ENCODE measurements at regions not wholly inside any gene's neighbourhood (a gene's known extent, or its start where the extent isn't known, plus 50 kb on each side); places are given as distances from the start of the nearest gene placed in this dataset.

DNA sequence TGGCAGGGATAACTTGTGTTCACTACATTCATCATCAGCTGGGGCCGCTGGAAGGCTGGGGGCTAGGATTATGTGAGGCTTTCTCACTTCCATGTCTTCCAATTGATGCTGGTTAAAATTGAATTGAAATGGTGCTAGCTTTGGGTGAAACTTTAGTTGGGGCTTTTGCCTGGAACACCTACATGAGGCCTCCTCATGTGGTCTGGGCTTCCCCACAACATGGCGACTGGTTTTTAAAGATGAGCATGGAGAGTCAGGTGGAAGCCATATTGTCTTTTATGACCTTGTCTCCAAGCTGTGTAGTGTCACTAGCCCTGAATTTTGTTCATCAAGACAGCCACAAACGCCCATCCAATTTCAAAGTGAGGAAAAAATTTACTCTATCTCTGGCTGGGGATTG lies 1033.9 kb downstream of the TYW1 start:
- Mint-ChIP-seq H3K27ac (no peak overlapping the region), H3K27me3 (no peaks in the 10 kb centered on the region), H3K9me3 (peaks cover 15 to 16% of the 10 kb centered on the region in 2 donors), H3K36me3 (ENCODE audit: insufficient read depth) (no peaks in the 10 kb centered on the region), H3K4me1 (ENCODE audit: low read depth in 2 of 2) (no peaks in the 10 kb centered on the region), H3K4me3 (no peak overlapping the region)
- DNase-seq (no peak), ATAC-seq (replicated peaks) (no peak)

DNA sequence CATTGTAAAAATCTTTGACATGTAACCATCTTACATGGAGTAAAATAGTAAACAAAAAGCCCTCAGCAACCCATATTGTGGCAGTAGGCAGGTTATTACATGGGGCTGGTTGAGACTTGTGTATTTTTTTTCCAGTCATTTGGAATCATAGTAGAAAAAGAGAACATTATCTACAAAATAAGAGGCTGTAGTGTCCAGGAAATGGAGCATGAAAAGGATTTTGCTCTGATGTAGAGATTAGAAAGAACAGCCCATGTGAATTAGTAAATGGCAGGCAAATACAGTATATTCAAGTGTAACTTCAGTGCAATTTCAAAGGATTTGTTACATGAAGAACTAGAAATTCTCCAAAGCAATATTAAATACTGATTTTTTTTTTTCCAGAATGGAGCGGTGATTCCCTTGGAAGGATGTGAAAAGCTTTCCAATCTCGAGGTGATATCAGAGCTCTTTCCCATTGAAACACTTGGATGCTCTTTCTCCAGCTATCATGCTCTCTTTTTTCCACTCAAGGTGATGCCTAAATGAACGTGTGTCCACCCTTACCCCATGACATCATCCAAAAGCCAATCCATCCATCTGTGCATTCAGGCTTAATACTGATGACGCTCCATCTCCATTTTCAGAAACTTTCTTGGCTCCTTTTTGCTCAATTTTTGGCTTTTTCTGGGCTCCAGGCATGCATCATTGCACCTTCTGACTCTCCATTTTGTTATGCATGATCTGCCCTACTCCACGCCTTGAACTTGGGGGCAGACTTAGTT lies 1034.7 kb downstream of the TYW1 start:
- Mint-ChIP-seq H3K4me3 (no peak overlapping the region), H3K9me3 (peaks cover 15 to 16% of the 10 kb centered on the region in 2 donors), H3K36me3 (ENCODE audit: insufficient read depth) (no peaks in the 10 kb centered on the region), H3K27ac (no peak overlapping the region), H3K4me1 (ENCODE audit: low read depth in 2 of 2) (no peaks in the 10 kb centered on the region), H3K27me3 (no peaks in the 10 kb centered on the region)
- no peak for DNase-seq
- ATAC-seq (replicated peaks) = no peak

DNA sequence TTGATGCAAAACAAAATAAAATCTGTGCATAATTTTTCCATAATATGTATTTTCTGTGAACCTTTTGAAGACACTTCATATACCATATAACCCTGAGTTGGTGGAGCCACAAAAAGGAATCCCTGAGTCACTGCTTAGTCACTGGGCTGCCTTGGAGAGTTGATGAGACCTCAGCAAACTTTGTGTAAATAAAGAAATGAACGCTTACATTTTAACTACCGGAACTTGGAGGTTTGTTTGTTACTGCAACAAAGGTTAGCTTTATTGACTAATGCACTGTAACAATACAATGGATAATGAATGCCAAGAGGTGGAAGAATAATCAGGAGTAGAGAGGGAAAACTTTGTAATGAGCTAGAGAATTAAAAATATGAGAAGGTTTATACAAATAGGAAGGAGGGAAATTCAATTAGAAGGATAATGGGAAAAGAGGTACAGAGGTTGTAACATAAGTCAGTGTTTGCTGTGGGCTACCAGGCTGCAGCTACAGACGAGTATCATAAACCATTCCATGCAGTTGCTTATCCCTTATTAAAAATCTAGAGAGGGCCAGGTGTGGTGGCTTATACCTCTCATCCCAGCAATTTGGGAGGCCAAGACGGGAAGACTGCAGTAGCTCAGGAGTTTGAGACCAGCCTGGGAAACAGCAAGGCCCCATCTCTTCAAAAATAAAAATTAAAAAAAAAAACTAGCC lies 1042.1 kb downstream of the TYW1 start:
- Mint-ChIP-seq H3K4me1 (ENCODE audit: low read depth in 2 of 2) (no peaks in the 10 kb centered on the region), H3K9me3 (peaks cover 8 to 10% of the 10 kb centered on the region in 2 donors), H3K36me3 (ENCODE audit: insufficient read depth) (no peaks in the 10 kb centered on the region), H3K27ac (no peak overlapping the region), H3K4me3 (no peak overlapping the region), H3K27me3 (no peaks in the 10 kb centered on the region)
- DNase-seq (no peak), ATAC-seq (replicated peaks) (no peak)

DNA sequence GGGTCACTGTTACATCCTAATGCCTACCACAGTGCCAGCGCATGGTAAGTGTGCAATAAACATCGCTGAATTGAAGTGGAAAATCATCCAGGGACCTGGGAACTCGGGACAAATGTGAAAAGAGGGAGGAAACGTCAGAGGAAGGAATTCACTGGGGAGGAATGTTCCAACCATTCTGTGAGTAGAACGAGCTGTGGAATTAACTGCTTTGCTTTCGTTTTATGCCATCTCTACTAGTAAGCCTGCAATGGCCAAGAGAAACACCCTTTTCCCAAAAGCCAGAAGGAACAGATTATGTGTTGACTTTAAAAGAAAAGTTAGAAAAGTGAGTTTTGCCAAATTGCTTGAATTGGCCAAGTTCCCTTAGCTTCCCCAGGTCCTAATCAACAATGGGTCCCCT lies 1044.9 kb downstream of the TYW1 start:
- H3K4me3 Mint-ChIP-seq = no peak overlapping the region
- H3K4me1 Mint-ChIP-seq (ENCODE audit: low read depth in 2 of 2) = no peaks in the 10 kb centered on the region
- no peaks in the 10 kb centered on the region for H3K27me3 Mint-ChIP-seq
- H3K9me3 Mint-ChIP-seq = peaks cover 0 to 3% of the 10 kb centered on the region in 2 donors
- ATAC-seq (replicated peaks) = no peak
- no peak overlapping the region for H3K27ac Mint-ChIP-seq
- no peaks in the 10 kb centered on the region for H3K36me3 Mint-ChIP-seq (ENCODE audit: insufficient read depth)
- DNase-seq = no peak

DNA sequence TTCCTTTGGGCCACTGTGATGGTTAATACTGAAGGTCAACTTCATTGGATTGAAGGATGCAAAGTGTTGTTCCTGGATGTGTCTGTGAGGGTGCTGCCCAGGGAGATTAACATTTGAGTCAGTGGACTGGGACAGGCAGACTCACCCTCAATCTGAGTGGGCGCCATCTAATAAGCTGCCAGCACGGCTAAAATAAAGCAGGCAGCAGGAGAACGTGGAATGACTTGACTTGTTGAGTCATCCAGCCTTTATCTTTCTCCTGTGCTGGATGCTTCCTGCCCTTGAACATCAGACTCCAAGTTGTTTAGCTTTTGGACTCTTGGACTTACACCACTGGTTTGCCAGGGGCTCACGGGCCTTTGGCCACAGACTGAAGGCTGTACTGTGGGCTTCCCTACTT lies 1046.9 kb downstream of the TYW1 start:
- H3K27ac Mint-ChIP-seq = no peak overlapping the region
- no peaks in the 10 kb centered on the region for H3K27me3 Mint-ChIP-seq
- H3K36me3 Mint-ChIP-seq (ENCODE audit: insufficient read depth) = no peaks in the 10 kb centered on the region
- ATAC-seq (replicated peaks) = no peak
- no peak for DNase-seq
- H3K4me1 Mint-ChIP-seq (ENCODE audit: low read depth in 2 of 2) = no peaks in the 10 kb centered on the region
- H3K9me3 Mint-ChIP-seq = peaks cover 0 to 3% of the 10 kb centered on the region in 2 donors
- H3K4me3 Mint-ChIP-seq = no peak overlapping the region

DNA sequence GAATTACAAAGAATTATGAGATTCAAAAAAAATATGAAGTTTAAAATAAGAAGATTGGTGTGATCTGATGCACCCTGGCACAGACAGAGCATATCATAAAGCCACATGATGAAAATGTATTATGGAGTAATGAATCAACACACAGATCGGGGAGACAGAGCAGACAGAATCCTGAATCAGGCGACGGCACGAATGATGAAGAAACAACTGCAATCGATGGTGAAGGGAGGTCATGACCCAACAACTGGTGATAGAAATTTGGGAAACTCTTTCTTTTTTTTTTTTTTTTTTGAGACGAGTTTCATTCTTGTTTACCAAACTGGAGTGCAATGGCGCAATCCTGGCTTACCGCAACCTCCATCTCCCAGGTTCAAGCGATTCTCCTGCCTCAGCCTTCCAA lies 1054.0 kb downstream of the TYW1 start:
- H3K4me1 Mint-ChIP-seq (ENCODE audit: low read depth in 2 of 2) = no peaks in the 10 kb centered on the region
- H3K4me3 Mint-ChIP-seq = no peak overlapping the region
- H3K27ac Mint-ChIP-seq = no peak overlapping the region
- DNase-seq = no peak
- ATAC-seq (replicated peaks) = no peak
- H3K9me3 Mint-ChIP-seq = no peaks in the 10 kb centered on the region
- no peaks in the 10 kb centered on the region for H3K36me3 Mint-ChIP-seq (ENCODE audit: insufficient read depth)
- H3K27me3 Mint-ChIP-seq = no peaks in the 10 kb centered on the region

DNA sequence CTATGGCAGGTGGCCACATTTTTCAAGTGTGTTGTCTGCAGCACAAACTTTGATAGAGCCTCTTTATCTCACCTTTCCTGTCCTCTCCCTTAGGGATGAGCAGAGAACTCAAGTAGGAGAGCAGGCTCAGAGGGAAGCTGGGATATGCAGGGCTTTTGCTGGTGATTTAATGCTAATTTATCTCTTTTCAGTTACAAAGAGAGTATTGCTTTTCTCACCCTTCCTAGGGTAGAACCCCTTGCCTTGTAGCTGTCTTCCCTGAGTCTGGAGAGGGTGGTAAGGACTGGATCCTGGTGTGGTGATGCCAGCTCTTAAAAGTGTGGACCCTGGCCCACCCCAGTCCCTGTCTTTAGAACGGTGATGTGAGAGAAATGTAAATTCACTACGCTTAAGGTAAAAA lies 1061.4 kb downstream of the TYW1 start:
- ATAC-seq (replicated peaks) = no peak

DNA sequence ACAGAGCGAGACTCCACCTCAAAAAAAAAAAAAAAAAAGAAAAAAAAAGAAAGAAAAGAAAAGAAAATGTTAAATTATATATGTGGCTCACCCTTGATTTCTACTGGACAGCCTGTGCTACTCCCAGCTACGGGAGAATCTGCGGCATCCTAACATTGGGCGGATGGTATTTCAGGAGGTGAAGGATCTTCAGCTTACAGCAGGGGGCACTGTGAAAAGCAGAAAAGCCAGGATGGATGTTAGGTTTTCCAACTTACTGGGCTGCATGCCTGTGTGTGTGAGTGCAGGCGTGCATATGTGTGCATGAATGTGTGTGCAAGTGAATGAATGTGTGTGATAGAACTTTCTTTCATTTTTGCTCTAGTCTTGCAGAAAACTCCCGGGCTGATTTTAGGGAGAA lies 1066.5 kb downstream of the TYW1 start:
- Mint-ChIP-seq H3K27me3 (no peaks in the 10 kb centered on the region), H3K4me1 (ENCODE audit: low read depth in 2 of 2) (no peaks in the 10 kb centered on the region), H3K9me3 (peaks cover 7 to 8% of the 10 kb centered on the region in 2 donors), H3K36me3 (ENCODE audit: insufficient read depth) (peaks cover 10% of the 10 kb centered on the region), H3K4me3 (no peak overlapping the region), H3K27ac (no peak overlapping the region)
- DNase-seq = no peak
- no peak for ATAC-seq (replicated peaks)

More for the DNA sequence above, 1061.4 kb downstream of the TYW1 start:
- Mint-ChIP-seq H3K4me1 (ENCODE audit: low read depth in 2 of 2) (no peaks in the 10 kb centered on the region), H3K36me3 (ENCODE audit: insufficient read depth) (peaks cover 10% of the 10 kb centered on the region), H3K9me3 (peaks cover 5 to 8% of the 10 kb centered on the region in 2 donors), H3K4me3 (no peak overlapping the region), H3K27me3 (no peaks in the 10 kb centered on the region), H3K27ac (no peak overlapping the region)
- no peak for DNase-seq

DNA sequence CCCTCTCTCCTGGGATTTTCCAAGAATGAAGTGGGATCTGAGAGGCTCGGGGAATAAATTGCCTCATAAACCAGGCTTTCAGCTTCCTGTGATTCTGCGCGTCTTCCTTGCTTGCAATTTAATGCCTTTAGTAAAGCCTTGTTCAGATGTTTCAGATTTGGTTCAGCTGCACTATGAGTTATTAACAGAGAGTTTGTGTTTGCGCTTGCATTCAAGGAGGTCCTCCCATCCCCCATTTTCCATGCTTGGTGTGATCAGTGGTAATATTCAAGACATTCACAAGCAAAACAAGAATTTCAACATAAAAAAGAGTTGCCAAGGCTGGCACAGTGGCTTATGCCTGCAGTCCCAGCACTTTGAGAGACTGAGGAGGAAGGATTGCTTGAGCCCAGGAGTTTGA lies 1068.9 kb downstream of the TYW1 start:
- DNase-seq = no peak
- H3K27ac Mint-ChIP-seq = no peak overlapping the region
- ATAC-seq (replicated peaks) = no peak
- no peaks in the 10 kb centered on the region for H3K27me3 Mint-ChIP-seq
- no peaks in the 10 kb centered on the region for H3K36me3 Mint-ChIP-seq (ENCODE audit: insufficient read depth)
- H3K4me1 Mint-ChIP-seq (ENCODE audit: low read depth in 2 of 2) = no peaks in the 10 kb centered on the region
- peaks cover 4 to 7% of the 10 kb centered on the region in 2 donors for H3K9me3 Mint-ChIP-seq
- H3K4me3 Mint-ChIP-seq = no peak overlapping the region

DNA sequence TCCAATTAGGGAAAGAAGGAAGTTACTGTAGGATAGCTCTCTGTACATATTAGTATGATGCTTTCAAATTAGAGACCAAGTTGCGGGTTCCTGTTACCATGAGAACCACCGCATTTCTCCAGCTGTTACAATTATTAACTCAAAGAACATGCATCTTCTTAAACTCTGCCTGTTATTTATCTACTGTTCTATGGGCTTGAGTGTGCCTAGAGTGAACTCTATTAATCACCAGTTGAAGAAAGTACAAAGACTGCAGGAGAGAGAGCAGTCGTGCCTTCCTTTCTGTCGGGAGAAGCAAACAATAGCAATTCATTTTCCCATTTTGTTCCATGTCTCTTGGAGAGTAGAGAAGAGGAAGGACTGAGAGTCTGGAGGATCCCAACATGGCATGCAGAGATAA lies 1071.2 kb downstream of the TYW1 start:
- Mint-ChIP-seq H3K27ac (no peak overlapping the region), H3K4me3 (no peak overlapping the region), H3K36me3 (ENCODE audit: insufficient read depth) (no peaks in the 10 kb centered on the region), H3K27me3 (no peaks in the 10 kb centered on the region), H3K9me3 (peaks cover 0 to 4% of the 10 kb centered on the region in 2 donors), H3K4me1 (ENCODE audit: low read depth in 2 of 2) (no peaks in the 10 kb centered on the region)
- ATAC-seq (replicated peaks) (no peak), DNase-seq (no peak)

DNA sequence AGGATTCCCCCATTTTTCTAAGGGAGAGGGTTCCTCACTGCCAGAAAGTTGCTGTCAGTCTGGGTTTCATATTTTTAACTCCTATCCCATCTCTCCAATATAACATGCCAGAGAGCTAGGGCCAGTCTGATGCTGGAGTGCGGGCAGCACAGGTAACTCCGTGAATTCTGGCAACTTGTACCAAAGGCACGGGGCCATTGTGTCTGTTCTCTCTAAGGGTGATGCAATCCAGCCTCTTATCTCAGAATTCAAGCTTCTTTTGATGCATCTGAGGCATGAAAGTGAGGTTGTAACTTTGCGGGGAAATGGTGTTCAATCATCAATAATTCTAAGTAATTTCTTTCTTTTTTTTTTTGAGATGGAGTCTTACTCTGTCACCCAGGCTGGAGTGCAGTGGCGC lies 1074.4 kb downstream of the TYW1 start:
- Mint-ChIP-seq H3K4me1 (ENCODE audit: low read depth in 2 of 2) (no peaks in the 10 kb centered on the region), H3K27ac (no peak overlapping the region), H3K4me3 (no peak overlapping the region), H3K9me3 (peaks cover 0 to 7% of the 10 kb centered on the region in 2 donors), H3K27me3 (no peaks in the 10 kb centered on the region), H3K36me3 (ENCODE audit: insufficient read depth) (no peaks in the 10 kb centered on the region)
- no peak for DNase-seq
- no peak for ATAC-seq (replicated peaks)

DNA sequence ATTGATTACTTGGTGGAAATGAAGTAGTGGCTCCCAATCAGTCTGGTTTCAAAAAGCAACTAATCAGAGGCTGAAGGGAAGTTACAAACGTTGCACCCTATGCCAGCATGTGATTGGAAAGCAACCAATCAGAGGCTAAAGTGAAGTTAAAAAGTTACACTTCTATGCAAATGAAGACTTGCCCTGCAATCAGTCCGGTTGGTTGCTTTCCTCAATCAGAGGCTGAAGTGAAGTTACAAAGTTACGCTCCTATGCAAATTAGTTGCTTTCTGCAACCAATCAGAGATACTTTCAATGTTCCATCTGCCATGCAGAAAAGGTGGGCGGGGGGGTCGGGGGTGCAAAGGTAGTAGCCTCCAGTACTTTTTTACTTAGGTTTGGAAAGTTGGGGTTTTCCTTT lies 1077.1 kb downstream of the TYW1 start:
- Mint-ChIP-seq H3K27ac (no peak overlapping the region), H3K9me3 (peaks cover 0 to 9% of the 10 kb centered on the region in 2 donors), H3K36me3 (ENCODE audit: insufficient read depth) (no peaks in the 10 kb centered on the region), H3K4me1 (ENCODE audit: low read depth in 2 of 2) (no peaks in the 10 kb centered on the region), H3K27me3 (no peaks in the 10 kb centered on the region), H3K4me3 (no peak overlapping the region)
- DNase-seq = no peak
- no peak for ATAC-seq (replicated peaks)

DNA sequence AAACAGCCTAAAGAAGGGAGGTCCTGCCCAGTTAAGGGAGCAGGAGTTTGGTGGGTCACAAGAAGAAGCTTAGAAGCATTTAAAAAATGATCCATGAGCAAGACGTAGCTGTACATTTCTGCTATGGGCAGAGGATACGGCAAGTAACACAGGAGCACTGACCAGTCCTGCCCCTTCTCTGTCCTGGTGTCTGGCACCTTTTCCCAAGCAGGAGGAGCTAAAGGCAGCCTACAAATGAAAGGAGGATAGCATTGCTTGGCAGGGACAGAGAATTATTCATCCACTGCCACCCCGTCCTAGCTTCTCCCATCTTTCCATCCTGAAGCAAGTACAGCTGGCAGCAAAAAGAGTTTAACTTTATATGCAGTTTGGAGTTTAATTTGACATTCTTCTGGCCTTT lies 1077.6 kb downstream of the TYW1 start:
- Mint-ChIP-seq H3K27me3 (no peaks in the 10 kb centered on the region), H3K27ac (no peak overlapping the region), H3K36me3 (ENCODE audit: insufficient read depth) (no peaks in the 10 kb centered on the region), H3K4me1 (ENCODE audit: low read depth in 2 of 2) (no peaks in the 10 kb centered on the region), H3K9me3 (peaks cover 4 to 9% of the 10 kb centered on the region in 2 donors), H3K4me3 (no peak overlapping the region)
- no peak for DNase-seq
- no peak for ATAC-seq (replicated peaks)

DNA sequence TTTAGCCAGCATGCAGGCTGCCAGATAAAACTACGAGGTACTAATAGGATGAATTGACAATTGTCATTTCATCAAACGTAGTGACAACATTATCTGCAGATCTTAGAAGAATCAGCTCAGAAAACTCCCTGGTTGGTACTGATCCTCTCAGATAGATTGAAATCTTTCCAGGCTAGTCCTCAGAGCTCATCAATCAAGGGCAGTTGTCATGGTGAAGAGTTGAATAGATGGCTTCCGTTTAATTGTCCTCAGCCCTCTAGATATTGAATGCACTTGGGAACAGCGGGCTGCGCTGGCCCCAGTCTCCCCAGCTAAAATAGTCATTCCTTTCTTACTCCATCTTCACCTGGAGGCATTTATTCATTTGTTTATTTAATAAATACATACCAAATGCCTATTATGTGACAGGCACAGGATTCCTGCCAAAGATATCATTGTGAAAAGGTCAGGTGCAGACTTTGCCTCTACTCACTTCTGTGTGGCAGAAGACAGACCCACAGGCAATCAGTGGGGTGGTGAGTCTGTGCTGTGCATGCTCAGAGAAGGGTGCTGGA lies 1081.6 kb downstream of the TYW1 start:
- peaks cover 8 to 16% of the 10 kb centered on the region in 2 donors for H3K9me3 Mint-ChIP-seq
- no peak overlapping the region for H3K27ac Mint-ChIP-seq
- DNase-seq (no peak), ATAC-seq (replicated peaks) (no peak)
- no peaks in the 10 kb centered on the region for H3K36me3 Mint-ChIP-seq (ENCODE audit: insufficient read depth)
- no peaks in the 10 kb centered on the region for H3K4me1 Mint-ChIP-seq (ENCODE audit: low read depth in 2 of 2)
- H3K4me3 Mint-ChIP-seq = no peak overlapping the region
- no peaks in the 10 kb centered on the region for H3K27me3 Mint-ChIP-seq

All from effector memory CD8-positive, alpha-beta T cell (primary cell).